ENCODE measurements at regions not wholly inside any gene's neighbourhood (a gene's known extent, or its start where the extent isn't known, plus 50 kb on each side); places are given as distances from the start of the nearest gene placed in this dataset.

DNA sequence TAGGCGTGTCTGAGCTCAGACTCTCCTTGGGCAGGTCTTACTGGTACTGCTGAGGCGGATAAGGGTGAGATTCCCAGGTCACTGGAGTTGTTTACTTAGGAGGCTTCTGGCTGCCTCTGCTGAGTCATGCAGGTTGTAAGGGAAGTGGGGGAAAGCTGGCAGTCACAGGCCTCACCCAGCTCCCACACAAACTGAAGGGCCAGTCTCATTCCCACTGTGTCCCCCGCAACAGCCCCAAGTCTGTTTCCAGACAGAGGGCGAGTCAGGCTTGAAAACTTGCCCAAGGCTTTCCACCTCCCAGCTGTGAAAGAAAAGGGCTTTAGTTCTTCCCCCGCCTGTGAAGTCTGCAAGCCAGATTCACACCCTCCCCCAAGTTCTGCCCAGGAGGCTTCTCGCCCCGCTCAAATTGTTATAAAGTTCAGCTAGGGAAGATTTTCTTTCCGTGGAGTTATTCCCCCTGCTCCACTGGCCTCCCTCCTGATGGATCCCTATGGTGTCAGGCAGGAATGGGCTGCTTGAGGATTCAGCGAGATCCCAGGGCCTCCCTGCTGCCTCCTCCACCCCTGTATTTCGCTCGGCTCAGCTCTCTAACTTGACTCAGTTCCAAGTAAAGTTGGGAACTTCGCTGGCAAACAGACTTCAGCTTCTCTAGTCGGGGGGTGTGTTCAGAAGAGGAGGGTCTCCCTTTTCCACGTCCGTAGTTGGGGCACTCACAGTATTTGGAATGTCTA, 248.6 kb downstream of the NR4A2 start:
- DNase-seq, result peak; percentile 58

DNA sequence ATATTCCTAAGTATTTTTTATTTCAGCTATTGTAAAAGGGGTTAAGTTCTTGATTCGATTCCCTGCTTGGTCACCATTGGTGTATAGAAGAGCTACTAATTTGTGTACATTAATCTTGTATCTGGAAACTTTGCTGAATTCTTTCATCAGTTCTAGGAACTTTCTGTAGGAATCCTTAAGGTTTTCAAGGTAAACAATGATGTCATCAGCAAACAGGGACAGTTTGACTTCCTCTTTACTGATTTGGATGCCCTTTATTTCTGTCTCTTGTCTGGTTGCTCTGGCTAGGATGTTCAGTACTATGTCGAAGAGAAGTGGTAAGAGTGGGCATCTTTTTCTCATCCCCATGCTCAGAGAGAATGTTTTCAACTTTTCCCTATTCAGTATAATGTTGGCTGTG, 252.7 kb downstream of the NR4A2 start:
- DNase-seq, result no peak

DNA sequence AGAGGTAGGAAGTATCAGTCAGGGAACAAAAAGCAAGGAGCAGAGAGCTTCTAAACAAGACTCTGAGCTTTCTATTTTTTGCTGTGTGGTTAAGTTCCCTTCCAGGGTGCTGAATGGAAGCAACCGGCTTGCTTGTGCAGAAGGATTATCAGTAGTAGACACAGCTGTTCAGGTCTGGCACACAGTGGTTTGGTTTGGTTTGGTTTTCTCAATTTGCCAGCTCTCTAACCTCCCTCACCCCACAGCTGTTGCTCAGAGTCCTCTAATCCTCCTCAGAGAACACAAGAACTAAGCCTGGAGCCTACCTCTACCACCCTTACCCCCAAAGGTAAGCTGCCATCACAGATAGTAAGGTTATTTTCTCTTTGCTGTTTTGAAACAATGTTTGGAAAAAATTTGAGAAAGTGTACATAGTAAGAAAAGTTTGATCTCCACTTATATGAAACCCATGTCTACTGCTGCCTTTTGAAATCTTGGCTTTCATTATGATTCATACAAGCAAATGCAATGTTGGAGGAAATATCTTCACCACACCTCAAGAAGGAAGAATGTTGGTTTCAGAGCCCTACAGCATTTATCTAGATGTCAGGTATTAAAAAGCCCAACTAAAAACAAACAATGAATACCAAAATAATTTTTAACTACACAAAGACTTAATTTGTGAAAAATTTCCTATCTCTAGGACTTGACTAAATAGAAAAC, 255.3 kb downstream of the NR4A2 start:
- peak; percentile 56 for DNase-seq

DNA sequence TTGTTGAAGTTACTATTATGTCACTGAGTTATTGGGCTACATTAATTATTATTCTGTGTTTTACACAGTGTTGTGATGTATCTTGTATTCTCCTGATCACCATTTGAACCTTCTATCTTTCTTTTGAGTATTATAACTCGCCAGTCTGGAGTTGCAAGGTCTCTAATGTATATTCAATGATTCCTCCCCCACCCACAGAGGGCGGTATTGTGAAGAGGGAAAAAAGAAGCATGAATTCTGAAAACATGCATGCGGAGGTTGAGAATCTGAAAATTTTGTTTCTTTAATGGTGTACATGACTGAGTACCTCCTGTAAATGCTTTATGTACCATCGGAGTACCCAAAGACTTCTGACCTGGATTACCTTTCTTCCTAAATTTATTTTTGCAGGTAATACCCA, 266.6 kb downstream of the NR4A2 start:
- DNase-seq, result peak; percentile 70

DNA sequence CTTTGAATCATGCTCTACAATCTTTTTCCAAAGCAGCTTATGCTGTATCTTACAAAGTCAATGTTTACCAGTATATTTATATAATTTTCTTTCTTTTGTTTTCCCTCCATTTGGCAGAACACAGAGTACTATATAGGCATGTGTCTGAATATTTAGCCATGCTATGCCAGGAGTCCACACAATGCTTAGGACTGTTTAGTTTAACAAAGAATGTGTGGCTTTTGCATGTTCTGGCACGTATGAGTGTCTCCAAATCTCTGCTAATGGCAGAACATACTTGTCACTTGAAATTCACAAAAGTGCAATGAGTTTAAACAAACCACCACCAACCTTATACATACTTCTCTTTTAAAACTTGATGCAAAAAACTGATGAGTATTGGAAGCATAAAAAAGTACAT, 268.0 kb downstream of the NR4A2 start:
- no peak for DNase-seq

DNA sequence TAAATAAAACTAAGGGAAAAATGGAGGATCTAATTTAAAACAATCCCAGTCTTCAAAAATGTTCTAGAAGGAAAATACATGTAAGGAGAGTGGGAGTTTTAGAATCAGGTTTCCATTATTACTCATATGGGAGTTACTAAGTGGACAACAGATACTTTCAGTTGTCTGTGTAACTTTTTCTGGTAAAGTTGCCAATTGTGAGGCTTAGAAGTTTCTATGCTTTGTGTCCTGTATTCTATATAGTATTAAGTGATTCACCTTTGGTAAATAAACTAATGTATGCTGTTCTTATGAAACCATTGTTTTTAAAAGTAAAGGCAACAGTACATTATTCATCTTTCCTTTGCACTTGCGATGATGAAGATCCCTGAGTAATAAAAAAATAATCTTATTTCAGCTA, 274.9 kb downstream of the NR4A2 start:
- no peak for DNase-seq

DNA sequence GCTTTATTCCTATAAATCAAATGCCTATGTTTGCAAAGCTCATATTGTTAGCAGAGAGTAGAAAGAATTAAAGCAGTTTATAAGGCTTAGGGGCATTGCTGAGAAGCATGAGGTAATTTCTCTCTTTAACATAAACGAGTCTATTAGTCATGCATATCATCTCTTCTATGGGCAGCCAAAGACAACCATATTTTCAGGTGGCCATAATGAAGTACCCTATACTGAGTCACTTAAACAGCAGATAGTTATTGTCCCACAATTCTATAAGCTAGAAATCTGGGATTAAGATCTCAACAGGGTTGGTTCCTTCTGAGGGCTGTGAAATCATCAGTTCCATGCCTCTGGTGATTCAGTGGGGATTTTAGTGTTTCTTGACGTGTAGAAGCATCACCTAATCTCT, 277.5 kb downstream of the NR4A2 start:
- no peak for DNase-seq

DNA sequence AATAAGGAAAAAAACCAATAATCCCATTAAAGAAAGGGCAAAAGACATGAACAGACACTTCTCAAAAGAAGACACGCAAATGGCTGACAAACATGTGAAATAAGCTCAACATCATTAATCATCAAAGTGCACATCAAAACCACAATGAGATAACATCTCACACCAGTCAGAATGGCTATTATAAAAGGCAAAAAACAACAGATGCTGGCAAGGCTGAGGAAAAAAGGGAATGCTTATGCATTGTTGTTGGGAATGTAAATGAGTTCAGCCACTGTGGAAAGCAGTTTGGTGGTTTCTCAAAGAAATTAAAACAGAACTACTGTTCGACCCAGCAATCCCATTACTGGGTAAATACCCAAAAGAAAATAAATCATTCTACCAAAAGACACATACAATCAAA, 285.6 kb downstream of the NR4A2 start:
- no peak for DNase-seq

DNA sequence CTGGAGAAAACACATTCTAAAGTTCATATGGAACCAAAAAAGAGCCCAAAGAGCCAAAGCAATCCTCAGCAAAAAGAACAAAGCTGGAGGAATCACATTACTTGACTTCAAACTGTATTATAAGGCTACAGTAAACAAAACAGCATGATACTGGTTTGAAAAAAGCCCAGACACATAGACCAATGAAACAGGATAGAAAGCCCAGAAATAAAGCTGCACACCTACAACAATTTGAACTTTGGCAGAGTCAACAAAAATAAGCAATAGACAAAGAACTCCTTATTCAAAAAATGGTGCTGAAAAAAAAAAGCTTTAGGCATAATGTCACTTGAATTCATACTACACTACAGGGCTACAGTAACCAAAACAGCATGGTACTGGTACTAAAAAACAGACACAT, 289.6 kb downstream of the NR4A2 start:
- DNase-seq, result no peak

DNA sequence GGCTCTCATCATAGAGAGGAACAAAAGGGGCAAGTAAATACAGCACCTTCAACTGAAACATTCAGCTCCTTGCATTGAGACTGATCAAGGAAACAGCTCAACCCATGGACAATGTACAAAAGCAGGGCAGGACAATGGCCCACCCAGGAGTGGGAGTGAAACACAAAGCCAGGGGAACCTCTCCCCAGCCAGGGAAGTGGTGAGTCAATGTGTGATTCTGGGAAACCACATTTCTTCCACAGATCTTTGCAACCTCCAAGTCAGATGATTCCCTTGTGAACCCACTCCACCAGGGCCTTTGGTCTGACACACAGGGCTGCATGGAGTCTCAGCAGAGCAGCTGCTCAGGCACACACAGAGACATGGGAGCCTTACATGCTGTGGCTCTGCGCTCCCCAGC, 294.5 kb downstream of the NR4A2 start:
- no peak for DNase-seq

DNA sequence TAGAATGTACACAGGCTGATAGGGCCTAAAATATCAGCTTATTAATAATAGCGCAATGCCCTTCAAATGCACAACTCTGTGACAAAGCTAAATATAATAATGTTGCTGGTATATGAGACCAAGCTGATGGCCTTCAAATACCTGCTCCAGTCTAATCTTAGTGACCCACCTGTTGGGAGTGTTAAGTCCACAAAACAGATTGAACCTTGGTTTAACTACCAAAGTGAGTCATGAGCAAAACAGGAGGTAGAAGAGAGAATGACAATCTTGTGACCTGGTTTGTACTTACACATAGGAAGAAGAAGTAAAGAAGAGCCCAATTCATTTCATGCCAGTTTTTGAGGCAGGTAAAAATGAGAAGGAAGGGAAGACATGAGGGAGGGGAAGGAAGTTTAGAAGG, 295.0 kb downstream of the NR4A2 start:
- no peak for DNase-seq

DNA sequence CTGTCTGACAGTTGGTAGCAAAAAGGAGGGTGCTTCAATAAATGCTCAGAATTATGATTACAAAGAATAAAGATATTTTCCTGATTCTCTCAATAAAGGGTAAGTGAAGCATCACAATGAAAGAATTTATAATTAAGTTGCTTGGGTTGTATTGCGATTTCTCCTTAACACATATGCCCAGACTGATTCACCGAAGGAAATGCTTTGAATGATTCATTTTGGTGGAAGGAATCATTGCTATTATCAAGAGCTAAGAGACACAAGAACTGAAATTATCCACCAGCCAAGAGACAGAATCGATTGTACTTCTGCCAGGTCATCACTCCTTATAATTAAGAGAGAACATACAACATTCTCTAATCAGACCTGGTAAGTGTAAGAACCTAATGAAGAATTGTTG, 301.4 kb downstream of the NR4A2 start:
- no peak for DNase-seq

DNA sequence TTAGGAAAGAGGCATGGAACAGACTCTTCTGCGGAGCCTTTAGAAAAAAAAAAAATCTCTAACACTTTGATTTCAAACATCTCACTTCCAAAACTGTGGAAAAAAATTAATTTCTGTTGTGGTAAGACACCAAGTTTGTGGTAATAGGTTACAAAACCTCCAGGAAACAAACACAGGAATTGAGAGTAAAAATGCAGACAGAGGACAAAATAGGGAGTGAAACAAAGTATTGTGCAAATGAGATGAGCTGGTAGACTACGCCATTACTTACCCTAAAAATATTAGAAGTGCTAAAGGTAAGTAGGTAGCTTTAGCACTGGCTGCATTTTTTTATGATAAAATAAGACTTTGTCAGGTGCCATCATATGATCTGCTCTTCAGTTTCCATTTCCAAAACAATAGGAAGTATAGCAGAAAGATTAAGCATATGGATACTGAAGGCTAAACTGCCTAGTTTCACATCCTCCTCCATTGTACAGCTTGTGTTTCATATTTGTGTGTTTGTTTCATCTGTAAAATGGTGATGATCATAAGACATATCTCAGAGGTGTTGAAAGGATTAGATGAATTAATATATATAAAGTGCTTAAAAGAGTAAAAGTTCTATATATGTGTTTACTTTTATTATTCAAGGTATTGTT, 309.2 kb downstream of the NR4A2 start:
- no peak for DNase-seq

DNA sequence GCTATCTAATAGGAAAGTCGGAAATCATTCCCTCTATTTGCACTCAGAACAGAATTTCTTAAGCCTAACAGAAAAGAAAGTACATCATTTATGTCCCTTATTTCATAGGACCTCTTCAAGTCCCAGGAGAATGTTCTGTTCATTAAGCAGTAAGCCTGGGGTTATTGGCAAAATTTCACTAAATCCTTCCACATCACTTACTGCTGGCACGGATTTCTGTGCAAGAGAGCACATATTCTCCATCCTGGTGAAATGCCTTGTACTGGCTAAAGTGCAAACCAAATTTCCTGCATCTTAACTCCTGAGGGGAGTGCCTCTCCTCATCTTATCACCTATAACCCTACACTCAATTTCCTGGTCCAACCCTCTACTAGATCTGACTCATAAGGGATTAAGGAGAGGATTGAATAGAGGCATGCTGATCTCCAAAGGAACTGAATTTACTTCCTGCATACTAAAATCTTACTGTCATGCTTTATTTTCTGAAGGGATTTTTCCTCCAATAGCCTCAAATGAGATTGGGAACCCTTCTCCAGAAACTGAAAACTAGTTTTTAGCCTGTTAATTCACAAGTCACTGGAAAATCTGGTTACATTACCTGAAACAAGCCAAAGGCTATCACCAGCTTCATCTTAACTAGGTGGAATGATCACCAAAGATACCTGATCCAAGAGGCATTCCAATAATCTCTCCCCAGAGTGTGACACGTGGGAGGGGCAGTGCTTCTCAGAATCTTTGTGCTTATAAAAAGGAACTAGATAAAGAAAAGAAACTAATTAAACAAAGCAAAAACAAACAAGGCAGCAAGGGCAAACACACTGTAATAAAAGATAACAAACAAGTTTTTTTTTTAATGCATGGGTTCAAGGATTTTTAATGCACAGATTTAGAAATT, 311.1 kb downstream of the NR4A2 start:
- DNase-seq, result peak; percentile 38

DNA sequence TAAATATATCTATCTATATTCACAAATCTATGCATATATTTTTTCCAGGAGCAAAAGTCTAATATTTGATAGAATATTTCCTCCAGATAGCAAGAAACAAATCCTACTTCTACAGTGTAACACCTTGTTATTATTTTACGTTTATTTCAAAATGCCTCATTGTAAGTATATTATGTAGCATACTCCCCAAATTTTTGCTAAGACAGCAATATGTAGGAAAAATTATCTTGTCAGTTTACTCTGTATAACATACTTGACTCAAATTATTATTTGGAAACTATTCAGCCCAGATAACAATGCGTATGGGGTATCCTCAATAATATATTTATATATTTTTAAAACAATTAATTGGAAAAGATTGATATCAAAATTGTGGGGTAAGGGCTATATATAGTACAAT, 313.2 kb downstream of the NR4A2 start:
- no peak for DNase-seq

DNA sequence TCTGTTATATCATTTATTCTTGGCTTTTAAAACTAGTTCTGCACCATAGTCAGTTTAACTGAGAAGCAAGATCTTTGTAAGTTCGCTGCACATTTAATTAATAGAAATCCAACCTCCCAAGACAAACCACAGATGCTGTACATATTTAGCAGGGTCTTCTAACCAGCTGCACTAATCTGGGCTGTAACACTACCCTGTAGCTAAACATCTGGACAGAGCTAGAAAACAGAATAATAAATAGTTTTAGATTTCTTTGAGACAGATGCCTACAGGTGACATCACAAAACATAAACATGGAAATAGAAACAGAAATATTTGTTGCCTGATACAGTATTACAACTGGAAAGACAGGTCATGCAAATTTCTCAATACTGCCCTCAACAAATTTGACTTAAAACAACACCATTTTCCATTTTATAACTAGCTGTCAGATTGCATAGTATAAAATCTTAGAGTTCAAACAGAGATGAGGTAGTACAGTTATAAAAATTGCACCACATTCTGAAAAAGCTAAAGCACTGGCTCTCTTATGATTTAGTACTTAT, 315.1 kb downstream of the NR4A2 start:
- DNase-seq, result no peak

DNA sequence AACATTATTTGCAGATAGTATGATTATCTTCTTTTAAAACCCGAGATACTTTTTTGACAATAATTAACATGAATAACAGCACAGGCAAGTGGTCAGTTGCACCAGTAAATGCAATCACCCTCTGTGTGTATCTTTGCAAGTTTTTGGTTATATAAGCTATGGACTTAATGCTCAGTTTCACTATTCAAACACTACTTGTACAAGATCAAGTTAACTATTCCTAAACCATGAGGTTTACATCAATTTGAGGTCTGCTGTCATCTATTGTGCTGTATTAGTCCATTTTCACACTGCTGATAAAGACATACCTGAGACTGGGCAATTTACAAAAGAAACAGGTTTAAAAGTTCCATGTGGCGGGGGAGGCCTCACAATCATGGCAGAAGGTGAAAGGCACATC, 323.2 kb downstream of the NR4A2 start:
- no peak for DNase-seq

DNA sequence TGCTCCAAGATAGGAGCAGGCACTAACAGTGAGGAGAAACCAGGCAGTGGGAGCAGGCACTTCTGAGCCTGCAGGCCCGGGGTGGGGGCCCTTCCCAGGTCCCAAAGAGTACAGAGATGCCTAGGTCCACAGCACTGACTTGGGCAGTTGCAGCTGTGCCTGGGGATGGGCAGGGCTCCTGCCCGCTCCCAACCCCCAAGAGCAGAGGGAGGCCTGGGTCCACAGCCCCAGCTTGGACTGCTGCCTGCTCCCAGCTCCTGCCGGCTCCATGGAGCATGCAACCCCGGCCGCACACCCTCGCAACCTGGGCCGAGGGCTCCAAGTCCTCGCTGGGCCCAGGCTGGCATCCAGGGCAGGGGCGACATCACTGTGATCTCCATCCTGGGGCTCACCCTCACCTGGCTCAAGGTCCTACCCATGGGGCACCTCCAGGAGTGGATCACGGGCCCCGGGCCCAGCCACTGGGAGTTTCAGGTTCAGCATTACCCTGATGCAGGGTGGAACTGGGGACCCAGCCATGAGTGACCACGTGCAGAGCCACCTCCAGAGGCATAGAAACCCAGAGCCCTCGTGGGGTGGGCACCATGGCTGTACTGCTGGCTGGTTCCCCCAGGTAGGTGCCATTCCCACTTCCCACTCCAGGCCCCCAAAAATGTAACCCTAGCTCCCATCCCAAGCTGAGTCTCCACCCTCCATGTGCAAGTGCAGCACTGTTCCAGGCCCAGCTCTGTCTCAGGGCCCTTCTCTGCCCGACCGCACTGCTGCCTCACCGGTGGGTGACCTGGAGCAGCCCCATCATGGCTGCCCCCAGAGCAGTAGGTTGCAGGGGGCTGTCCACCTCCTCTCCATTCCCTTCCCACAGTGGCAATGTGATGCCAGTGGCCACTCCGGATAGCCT, 325.6 kb downstream of the NR4A2 start:
- no peak for DNase-seq

DNA sequence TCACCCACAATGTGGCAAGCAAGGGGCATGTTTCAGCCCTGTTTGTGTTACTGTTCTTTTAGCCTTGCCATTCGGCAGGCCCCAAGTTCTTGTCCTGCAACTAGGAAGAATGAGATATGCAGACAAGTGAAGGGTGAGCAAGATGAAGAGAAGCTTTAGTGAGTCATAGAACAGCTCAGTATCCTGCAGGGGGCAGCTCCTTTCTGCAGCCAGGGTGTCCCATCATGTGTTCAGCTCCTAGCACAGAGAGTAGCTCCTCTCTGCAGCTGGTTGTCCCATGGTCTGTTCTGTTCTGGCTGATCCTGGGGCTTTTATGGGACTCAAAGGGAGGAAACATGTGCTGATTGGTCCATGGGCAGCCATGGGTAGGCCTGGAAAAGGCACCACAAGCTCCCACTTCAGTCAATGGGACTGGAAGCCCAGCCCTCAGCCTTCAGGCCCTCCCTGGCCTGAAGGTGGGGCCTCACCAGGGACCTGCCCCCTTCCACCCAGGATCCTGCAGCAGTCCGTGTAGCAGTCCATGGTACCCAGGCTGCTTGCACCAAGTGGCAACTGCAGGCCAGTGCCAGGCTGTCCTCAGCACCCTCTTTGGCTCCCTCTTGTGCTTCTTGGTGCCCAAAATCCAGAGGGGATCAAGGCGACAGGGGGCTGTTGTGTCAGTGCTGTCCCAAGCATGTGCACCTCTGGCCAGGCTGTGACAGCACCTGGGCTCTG, 326.4 kb downstream of the NR4A2 start:
- peak; percentile 17 for DNase-seq

DNA sequence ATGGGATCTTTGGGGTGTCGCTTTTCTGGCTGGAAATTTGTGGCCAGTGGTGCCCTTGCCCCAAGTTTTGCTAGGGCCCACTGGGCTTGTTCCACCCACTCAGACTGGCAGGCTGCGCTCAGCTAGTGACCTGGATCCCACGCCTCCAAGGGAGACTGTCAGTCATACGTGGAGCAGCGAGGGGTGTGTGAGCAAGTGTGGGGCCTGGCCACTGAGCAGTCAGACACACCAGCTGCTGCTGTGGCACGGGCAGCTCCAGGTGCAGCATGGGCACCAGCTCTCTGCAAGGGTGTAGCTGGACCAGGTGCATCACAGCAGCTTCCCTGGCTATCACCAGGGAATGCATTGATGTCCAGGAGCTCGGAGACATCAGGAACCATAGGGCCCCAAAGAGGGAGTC, 327.0 kb downstream of the NR4A2 start:
- no peak for DNase-seq

DNA sequence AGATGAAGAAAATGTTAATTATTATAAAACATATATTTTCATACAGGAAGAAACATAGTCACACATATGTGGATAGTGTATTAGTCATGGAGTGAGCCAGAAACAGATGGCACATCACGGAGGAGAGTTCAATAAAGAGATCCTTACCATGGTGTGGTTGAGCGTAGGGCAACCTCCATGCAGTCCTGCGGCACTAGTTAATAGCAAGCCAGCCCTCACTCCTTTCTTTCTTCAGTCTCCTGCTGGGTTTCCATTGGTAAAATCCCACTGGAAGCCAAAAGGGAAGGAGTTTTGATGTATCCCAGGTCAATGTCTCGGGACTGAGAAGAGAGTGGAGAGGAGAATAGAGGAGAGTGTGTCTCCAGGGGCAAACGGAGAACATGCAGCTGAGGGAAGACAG, 328.1 kb downstream of the NR4A2 start:
- no peak for DNase-seq

Data from DMS53 (cell line).